ENCODE measurements at regions not wholly inside any gene's neighbourhood (a gene's known extent, or its start where the extent isn't known, plus 50 kb on each side); places are given as distances from the start of the nearest gene placed in this dataset.
"Not testable (repeated sequence)": the region's sequence is repeated elsewhere in the genome, so short reads cannot be mapped to it uniquely, and the experiment has no call there.

- DNase-seq, result no peak
- Histone ChIP-seq H3K4me1 (no peaks in the 10 kb centered on the region), H3K9me3 (no peaks in the 10 kb centered on the region), H3K4me3 (no peak overlapping the region), H3K36me3 (no peaks in the 10 kb centered on the region), H3K27me3 (no peaks in the 10 kb centered on the region), H3K27ac (no peak overlapping the region)
- 40 to 60% (median 49%) methylated on average over 2 of the region's 2 CpGs for WGBS, 4 donors
- intact Hi-C loops (cut with DNase I), result loop anchor here in 6 of 10 donors (5.0 to 10.0 kb wide), 5 partner anchors 97 to 315 kb away; no protein-coding TSS in a partner anchor
- TF ChIP-seq POLR2A (IDR thresholded peaks at IDR 0.05), result no peak
- TF ChIP-seq, protein P1, sequence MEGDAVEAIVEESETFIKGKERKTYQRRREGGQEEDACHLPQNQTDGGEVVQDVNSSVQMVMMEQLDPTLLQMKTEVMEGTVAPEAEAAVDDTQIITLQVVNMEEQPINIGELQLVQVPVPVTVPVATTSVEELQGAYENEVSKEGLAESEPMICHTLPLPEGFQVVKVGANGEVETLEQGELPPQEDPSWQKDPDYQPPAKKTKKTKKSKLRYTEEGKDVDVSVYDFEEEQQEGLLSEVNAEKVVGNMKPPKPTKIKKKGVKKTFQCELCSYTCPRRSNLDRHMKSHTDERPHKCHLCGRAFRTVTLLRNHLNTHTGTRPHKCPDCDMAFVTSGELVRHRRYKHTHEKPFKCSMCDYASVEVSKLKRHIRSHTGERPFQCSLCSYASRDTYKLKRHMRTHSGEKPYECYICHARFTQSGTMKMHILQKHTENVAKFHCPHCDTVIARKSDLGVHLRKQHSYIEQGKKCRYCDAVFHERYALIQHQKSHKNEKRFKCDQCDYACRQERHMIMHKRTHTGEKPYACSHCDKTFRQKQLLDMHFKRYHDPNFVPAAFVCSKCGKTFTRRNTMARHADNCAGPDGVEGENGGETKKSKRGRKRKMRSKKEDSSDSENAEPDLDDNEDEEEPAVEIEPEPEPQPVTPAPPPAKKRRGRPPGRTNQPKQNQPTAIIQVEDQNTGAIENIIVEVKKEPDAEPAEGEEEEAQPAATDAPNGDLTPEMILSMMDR (IDR thresholded peaks at IDR 0.05), result no peak
- ATAC-seq, result no peak
These were observed 181.5 kb upstream of the LMCD1 start for GRCh38 chr3:8319935-8320634.

- ATAC-seq (no peak), DNase-seq (no peak)
- H3K27ac ChIP-seq, result no peak overlapping the region
- H3K27me3 ChIP-seq, result no peaks in the 10 kb centered on the region
- H3K36me3 ChIP-seq, result no peaks in the 10 kb centered on the region
- intact Hi-C loops (cut with DNase I), result loop anchor here in 6 of 10 donors (5.0 to 10.0 kb wide), 5 partner anchors 96 to 314 kb away; no protein-coding TSS in a partner anchor
- H3K4me1 ChIP-seq, result no peaks in the 10 kb centered on the region
- TF ChIP-seq, protein P1 (IDR thresholded peaks at IDR 0.05), result no peak
- no peak for TF ChIP-seq POLR2A (IDR thresholded peaks at IDR 0.05)
- H3K9me3 ChIP-seq, result no peaks in the 10 kb centered on the region
- H3K4me3 ChIP-seq, result no peak overlapping the region
- WGBS, 4 donors, result 68 to 79% (median 72%) methylated on average over 6 of the region's 6 CpGs
These were observed 180.7 kb upstream of the LMCD1 start for GRCh38 chr3:8320711-8321458.

DNA sequence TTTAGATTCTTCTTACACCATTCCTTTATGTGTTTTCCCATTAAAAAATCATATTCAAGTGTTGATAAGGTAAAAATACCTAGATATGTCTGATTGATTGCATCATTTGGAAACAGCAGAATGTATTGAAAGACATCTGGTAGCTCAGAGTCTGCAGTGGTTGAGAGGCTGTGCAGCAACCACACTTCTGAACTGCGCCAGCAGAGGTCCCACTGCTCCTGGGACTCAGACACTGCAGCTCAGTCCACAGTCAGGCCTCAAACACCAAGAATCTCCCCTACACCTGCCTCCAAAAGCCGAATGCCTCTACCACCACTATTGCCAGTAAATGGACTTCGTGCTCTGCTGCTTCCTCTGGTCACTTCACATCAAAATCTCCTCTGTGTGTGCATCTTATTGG, 176.9 kb upstream of the LMCD1 start:
- Histone ChIP-seq H3K9me3 (no peaks in the 10 kb centered on the region), H3K4me3 (no peak overlapping the region), H3K4me1 (peaks cover 0 to 4% (median 0%) of the 10 kb centered on the region in 12 donors), H3K36me3 (no peaks in the 10 kb centered on the region), H3K27ac (no peak overlapping the region), H3K27me3 (no peaks in the 10 kb centered on the region)
- intact Hi-C loops (cut with DNase I), result loop anchor here in 9 of 10 donors (2.0 to 10.0 kb wide), 7 partner anchors 90 to 310 kb away; no protein-coding TSS in a partner anchor
- ATAC-seq, result peak; percentile 69 to 80 (median 74)
- peak; percentile 16 to 58 (median 28) for DNase-seq
- TF ChIP-seq, protein P1 (IDR thresholded peaks at IDR 0.05), result peak; percentile 28 to 57 (median 45)
- TF ChIP-seq POLR2A (IDR thresholded peaks at IDR 0.05), result no peak
- WGBS, 4 donors, result 66 to 84% (median 73%) methylated on average over 3 of the region's 3 CpGs

GRCh38 chr3:8325306-8325705, 176.3 kb upstream of the LMCD1 start:
- ATAC-seq (no peak), DNase-seq (no peak)
- Histone ChIP-seq H3K9me3 (no peaks in the 10 kb centered on the region), H3K4me1 (peaks cover 0 to 8% (median 0%) of the 10 kb centered on the region in 12 donors), H3K4me3 (no peak overlapping the region), H3K27me3 (no peaks in the 10 kb centered on the region), H3K27ac (no peak overlapping the region), H3K36me3 (no peaks in the 10 kb centered on the region)
- TF ChIP-seq POLR2A (IDR thresholded peaks at IDR 0.05), result no peak
- TF ChIP-seq, protein P1 (IDR thresholded peaks at IDR 0.05), result no peak
- WGBS, 4 donors, result 53 to 69% (median 60%) methylated on average over 2 of the region's 2 CpGs
- intact Hi-C loops (cut with DNase I), result loop anchor here in 6 of 10 donors (2.0 to 10.0 kb wide), 6 partner anchors 89 to 309 kb away; no protein-coding TSS in a partner anchor

DNA sequence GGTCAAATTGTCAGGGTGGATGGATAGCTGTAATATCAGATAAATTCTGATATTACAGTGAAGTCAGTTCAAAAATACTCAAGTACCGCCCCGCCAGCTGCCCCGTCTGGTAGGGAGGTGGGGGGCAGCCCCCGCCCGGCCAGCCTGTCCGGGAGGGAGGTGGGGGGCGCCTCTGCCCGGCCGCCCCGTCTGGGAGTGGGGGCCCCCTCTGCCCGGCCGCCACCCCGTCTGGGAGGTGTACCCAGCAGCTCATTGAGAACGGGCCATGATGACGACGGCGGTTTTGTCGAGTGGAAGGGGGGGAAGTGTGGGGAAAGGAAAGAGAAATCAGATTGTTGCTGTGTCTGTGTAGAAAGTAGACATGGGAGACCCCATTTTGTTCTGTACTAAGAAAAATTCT, 175.8 kb upstream of the LMCD1 start:
- not testable (repeated sequence) for H3K36me3 ChIP-seq, H3K27ac ChIP-seq, H3K4me1 ChIP-seq, H3K27me3 ChIP-seq, H3K9me3 ChIP-seq, ATAC-seq, DNase-seq, H3K4me3 ChIP-seq
- WGBS, 4 donors, result 85 to 94% (median 88%) methylated on average over 12 to 18 of the region's 18 CpGs
- intact Hi-C loops (cut with DNase I), result loop anchor here in 6 of 10 donors (2.0 to 10.0 kb wide), 6 partner anchors 89 to 309 kb away; no protein-coding TSS in a partner anchor

Measured in heart left ventricle (tissue), 16 donors.